ENCODE measurements at regions not wholly inside any gene's neighbourhood (a gene's known extent, or its start where the extent isn't known, plus 50 kb on each side); places are given as distances from the start of the nearest gene placed in this dataset.
"Not testable (repeated sequence)": the region's sequence is repeated elsewhere in the genome, so short reads cannot be mapped to it uniquely, and the experiment has no call there.

GRCh38 chr1:224012807-224013434 is 101.0 kb upstream of the FBXO28 start:
- TF ChIP-seq EZH2phosphoT487 (IDR thresholded peaks at IDR 0.05; ENCODE audit: low read length); CTCF (IDR thresholded peaks at IDR 0.05; ENCODE audit: low read length); EZH2 (optimal IDR thresholded peaks at IDR 0.05; ENCODE audit: low read depth, low read length): not testable (repeated sequence)

Measured in MM.1S (cell line).